ENCODE measurements at regions not wholly inside any gene's neighbourhood (a gene's known extent, or its start where the extent isn't known, plus 50 kb on each side); places are given as distances from the start of the nearest gene placed in this dataset.
"Not testable (repeated sequence)": the region's sequence is repeated elsewhere in the genome, so short reads cannot be mapped to it uniquely, and the experiment has no call there.

GRCh38 chr5:123746683-123747360 is 234.8 kb downstream of the CSNK1G3 start:
- DNase-seq, result no peak

- DNase-seq, result no peak
These were observed 232.1 kb downstream of the CSNK1G3 start for GRCh38 chr5:123743990-123744583.

- no peak for DNase-seq
These were observed 223.4 kb downstream of the CSNK1G3 start for GRCh38 chr5:123735384-123735783.

GRCh38 chr5:123732257-123732656 is 220.3 kb downstream of the CSNK1G3 start:
- no peak for DNase-seq

- DNase-seq, result no peak
These were observed 210.5 kb downstream of the CSNK1G3 start for GRCh38 chr5:123722451-123722850.

- no peak for DNase-seq
These were observed 209.8 kb downstream of the CSNK1G3 start for GRCh38 chr5:123721675-123722276.

- no peak for DNase-seq
These were observed 209.0 kb downstream of the CSNK1G3 start for GRCh38 chr5:123720955-123721354.

GRCh38 chr5:123720339-123720738 is 208.4 kb downstream of the CSNK1G3 start:
- DNase-seq, result no peak

- no peak for DNase-seq
These were observed 207.0 kb downstream of the CSNK1G3 start for GRCh38 chr5:123719004-123719403.

GRCh38 chr5:123718238-123718637 is 206.3 kb downstream of the CSNK1G3 start:
- no peak for DNase-seq

- no peak for DNase-seq
These were observed 205.2 kb downstream of the CSNK1G3 start for GRCh38 chr5:123717139-123717538.

GRCh38 chr5:123710031-123710430 is 198.1 kb downstream of the CSNK1G3 start:
- no peak for DNase-seq

GRCh38 chr5:123709422-123709821 is 197.4 kb downstream of the CSNK1G3 start:
- no peak for DNase-seq

- DNase-seq, result no peak
These were observed 196.3 kb downstream of the CSNK1G3 start for GRCh38 chr5:123708074-123708806.

- DNase-seq, result no peak
These were observed 194.6 kb downstream of the CSNK1G3 start for GRCh38 chr5:123706531-123706930.

- no peak for DNase-seq
These were observed 193.8 kb downstream of the CSNK1G3 start for GRCh38 chr5:123705741-123706140.

GRCh38 chr5:123701511-123702200 is 189.7 kb downstream of the CSNK1G3 start:
- no peak for DNase-seq

GRCh38 chr5:123700624-123701287 is 188.8 kb downstream of the CSNK1G3 start:
- peak; percentile 59 for DNase-seq

GRCh38 chr5:123699571-123699970 is 187.6 kb downstream of the CSNK1G3 start:
- no peak for DNase-seq

GRCh38 chr5:123698937-123699336 is 187.0 kb downstream of the CSNK1G3 start:
- DNase-seq, result not testable (repeated sequence)

- peak; percentile 56 for DNase-seq
These were observed 185.0 kb downstream of the CSNK1G3 start for GRCh38 chr5:123696921-123697341.

GRCh38 chr5:123690821-123691220 is 178.8 kb downstream of the CSNK1G3 start:
- DNase-seq, result no peak

Data from left hindlimb (tissue), 1 donor.